ENCODE measurements at regions not wholly inside any gene's neighbourhood (a gene's known extent, or its start where the extent isn't known, plus 50 kb on each side); places are given as distances from the start of the nearest gene placed in this dataset.

DNA sequence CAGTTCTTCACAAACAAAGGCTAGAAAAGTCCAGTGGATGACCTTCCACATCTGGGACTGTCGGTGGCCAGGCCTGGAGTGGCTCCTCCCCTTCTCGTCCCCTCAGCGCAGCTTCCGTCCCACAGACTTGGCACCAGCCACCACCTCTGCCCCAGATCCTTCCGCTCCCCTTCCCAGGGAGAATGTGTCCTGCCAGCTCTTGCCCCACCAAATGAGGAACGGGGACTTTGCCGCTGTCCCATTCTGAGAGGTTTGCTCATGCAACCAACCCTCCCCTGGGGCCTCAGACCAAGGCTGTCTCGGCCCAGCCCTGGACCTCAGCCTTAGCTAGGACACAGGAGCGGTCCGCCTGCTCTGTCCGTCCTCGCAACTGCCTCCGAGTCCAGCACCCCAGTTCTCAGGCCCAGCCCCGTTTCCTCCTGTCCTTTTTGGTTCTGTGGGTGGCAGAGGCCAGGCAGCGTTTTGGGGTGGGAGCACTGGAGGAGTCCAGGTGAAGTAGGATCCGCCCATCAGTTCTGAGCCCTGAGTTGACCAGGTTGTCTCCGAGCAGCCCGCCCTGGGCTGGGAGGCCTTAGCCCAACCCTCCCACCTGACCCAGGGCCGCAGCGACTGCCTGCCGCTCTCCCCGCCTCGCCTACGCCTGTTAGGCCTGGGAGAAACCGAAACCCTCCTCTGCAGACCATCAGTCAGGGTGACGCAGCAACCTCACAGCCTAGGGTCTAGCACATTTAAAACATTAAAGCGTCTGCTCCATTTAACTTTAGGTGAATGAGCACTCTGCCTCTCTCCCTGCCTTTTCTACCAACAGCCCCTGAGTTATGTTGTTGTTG, 284.3 kb downstream of the FOXO1 start:
- H3K4me1 ChIP-seq (ENCODE audit: control insufficient read depth, insufficient read depth, low read length), result peaks cover 35% of the 10 kb centered on the region
- no peaks in the 10 kb centered on the region for H3K9me3 ChIP-seq (ENCODE audit: control insufficient read depth, insufficient read depth, low read length)
- H3K4me3 ChIP-seq (ENCODE audit: low read depth, low read length), result no peak overlapping the region
- no peak overlapping the region for H3K27ac ChIP-seq (ENCODE audit: low read depth, low read length)
- H3K36me3 ChIP-seq (ENCODE audit: control insufficient read depth, insufficient read depth, low read length), result no peaks in the 10 kb centered on the region
- 92% methylated on average over 25 of the region's 27 CpGs for WGBS (ENCODE audit: insufficient coverage)
- DNase-seq (ENCODE audit: low read depth in 4 of 6, low spot score in 6 of 6), result no peak
- no peaks in the 10 kb centered on the region for H3K27me3 ChIP-seq (ENCODE audit: control insufficient read depth, insufficient read depth, low read length)

DNA sequence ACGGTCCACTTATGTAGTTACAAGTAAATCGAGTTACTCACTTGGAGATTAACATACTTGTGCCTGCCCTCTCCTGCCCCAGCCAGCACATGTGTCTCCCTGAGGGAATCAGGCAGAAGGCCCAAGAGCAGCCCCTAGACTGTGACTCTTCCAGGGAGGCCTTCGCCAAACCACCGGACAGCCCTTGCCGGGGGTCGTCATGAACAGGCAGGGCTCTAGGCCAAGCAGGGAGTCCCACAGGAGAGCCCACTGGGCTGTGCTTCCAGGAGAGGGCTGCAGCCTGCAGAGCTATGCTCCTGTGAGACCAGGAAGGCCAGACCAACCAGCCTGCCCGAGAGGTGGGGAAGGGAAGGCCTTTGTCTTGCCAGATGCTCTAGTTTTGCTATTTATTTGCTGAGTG, 283.3 kb downstream of the FOXO1 start:
- no peaks in the 10 kb centered on the region for H3K9me3 ChIP-seq (ENCODE audit: control insufficient read depth, insufficient read depth, low read length)
- DNase-seq (ENCODE audit: low read depth in 4 of 6, low spot score in 6 of 6), result no peak
- no peak overlapping the region for H3K4me3 ChIP-seq (ENCODE audit: low read depth, low read length)
- no peak overlapping the region for H3K27ac ChIP-seq (ENCODE audit: low read depth, low read length)
- peaks cover 27% of the 10 kb centered on the region for H3K4me1 ChIP-seq (ENCODE audit: control insufficient read depth, insufficient read depth, low read length)
- 36% methylated on average over 5 of the region's 7 CpGs for WGBS (ENCODE audit: insufficient coverage)
- no peaks in the 10 kb centered on the region for H3K36me3 ChIP-seq (ENCODE audit: control insufficient read depth, insufficient read depth, low read length)
- no peaks in the 10 kb centered on the region for H3K27me3 ChIP-seq (ENCODE audit: control insufficient read depth, insufficient read depth, low read length)

DNA sequence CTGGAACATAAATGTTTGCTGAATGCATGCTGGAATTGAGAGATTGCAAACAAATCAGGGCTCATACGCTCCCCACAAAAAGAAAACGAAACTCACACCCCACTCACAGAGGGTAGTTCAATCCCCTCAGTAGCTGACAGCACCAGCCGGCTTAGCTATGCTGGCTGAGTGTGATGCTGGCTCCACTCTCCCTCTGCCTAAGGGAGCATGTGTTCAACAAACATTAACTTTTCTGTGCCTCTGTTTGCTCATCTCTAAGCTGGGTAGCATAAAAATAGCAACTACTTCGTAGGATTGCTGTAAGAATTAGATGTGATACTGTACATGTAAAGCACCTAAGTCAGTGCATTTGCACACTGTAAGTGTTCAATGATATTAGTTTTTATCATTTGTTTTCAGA, 282.6 kb downstream of the FOXO1 start:
- no peak overlapping the region for H3K27ac ChIP-seq (ENCODE audit: low read depth, low read length)
- no peak for DNase-seq (ENCODE audit: low read depth in 4 of 6, low spot score in 6 of 6)
- no peaks in the 10 kb centered on the region for H3K9me3 ChIP-seq (ENCODE audit: control insufficient read depth, insufficient read depth, low read length)
- H3K4me3 ChIP-seq (ENCODE audit: low read depth, low read length), result no peak overlapping the region
- no peaks in the 10 kb centered on the region for H3K27me3 ChIP-seq (ENCODE audit: control insufficient read depth, insufficient read depth, low read length)
- H3K36me3 ChIP-seq (ENCODE audit: control insufficient read depth, insufficient read depth, low read length), result no peaks in the 10 kb centered on the region
- H3K4me1 ChIP-seq (ENCODE audit: control insufficient read depth, insufficient read depth, low read length), result peaks cover 29% of the 10 kb centered on the region
- 100% methylated on average over 1 of the region's 4 CpGs for WGBS (ENCODE audit: insufficient coverage)

DNA sequence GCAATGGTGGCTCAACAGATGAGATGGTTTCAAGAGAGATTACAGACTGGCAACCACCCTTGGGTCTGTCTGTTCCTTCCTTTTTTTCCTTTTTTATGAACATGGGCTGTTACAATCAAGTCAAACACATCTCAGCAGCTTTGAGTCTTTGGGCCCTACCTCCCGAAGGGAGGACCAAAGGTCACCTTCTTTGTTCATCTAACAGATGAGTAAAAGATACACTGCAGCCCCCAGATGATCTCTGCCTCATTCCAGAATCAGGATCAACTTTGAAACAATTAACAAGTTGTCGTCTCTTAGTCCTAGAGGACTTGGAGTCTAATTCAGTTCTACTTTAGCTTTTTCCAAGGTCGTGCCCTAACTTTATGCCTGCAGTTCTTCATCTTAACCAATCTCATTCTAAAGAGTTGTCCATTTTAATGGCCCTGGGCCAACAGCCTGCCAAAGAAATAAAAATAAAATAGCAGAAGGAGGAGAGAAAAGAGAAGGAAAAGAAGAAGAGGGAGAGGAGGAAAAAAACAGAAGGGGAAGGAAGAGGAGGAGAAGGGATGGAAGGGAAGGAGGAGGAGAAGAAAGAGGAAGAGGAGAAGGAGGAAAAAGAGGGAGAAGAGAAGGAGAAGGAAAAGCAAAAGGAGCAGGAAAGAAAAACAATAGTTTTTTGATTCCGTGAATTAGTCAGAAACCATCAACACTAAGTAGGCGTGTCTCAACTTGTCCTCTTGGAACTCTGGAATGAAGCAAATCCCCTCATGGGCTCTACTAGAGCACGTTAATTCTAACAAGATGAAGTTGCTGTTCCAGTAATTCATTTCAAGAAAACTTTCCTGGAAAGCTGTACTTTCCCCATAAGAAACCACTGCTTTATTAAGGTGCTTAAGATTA, 281.2 kb downstream of the FOXO1 start:
- H3K4me3 ChIP-seq (ENCODE audit: low read depth, low read length), result no peak overlapping the region
- H3K36me3 ChIP-seq (ENCODE audit: control insufficient read depth, insufficient read depth, low read length), result no peaks in the 10 kb centered on the region
- H3K27me3 ChIP-seq (ENCODE audit: control insufficient read depth, insufficient read depth, low read length), result no peaks in the 10 kb centered on the region
- H3K27ac ChIP-seq (ENCODE audit: low read depth, low read length), result no peak overlapping the region
- peaks cover 25% of the 10 kb centered on the region for H3K4me1 ChIP-seq (ENCODE audit: control insufficient read depth, insufficient read depth, low read length)
- no peaks in the 10 kb centered on the region for H3K9me3 ChIP-seq (ENCODE audit: control insufficient read depth, insufficient read depth, low read length)
- WGBS (ENCODE audit: insufficient coverage), result 77% methylated on average over 5 of the region's 6 CpGs
- DNase-seq (ENCODE audit: low read depth in 4 of 6, low spot score in 6 of 6), result no peak

DNA sequence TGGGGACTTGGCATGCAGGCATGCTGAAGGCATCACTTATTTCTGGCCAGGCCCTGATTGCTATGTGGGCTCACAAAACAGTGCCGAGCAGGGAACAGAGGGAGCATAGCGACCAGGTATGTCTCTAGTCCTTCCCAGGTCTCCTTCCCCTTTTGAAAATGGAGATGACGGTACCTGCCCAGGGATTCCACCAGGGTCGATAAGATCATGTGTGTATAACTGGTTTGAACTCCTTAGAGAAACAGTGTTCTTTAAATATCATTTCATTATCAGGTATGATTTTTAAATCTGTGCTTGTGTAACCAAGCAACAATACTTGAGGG, 280.6 kb downstream of the FOXO1 start:
- Histone ChIP-seq H3K27me3 (ENCODE audit: control insufficient read depth, insufficient read depth, low read length) (no peaks in the 10 kb centered on the region), H3K27ac (ENCODE audit: low read depth, low read length) (no peak overlapping the region), H3K9me3 (ENCODE audit: control insufficient read depth, insufficient read depth, low read length) (no peaks in the 10 kb centered on the region), H3K4me1 (ENCODE audit: control insufficient read depth, insufficient read depth, low read length) (peaks cover 25% of the 10 kb centered on the region), H3K4me3 (ENCODE audit: low read depth, low read length) (no peak overlapping the region), H3K36me3 (ENCODE audit: control insufficient read depth, insufficient read depth, low read length) (no peaks in the 10 kb centered on the region)
- DNase-seq (ENCODE audit: low read depth in 4 of 6, low spot score in 6 of 6), result no peak
- WGBS (ENCODE audit: insufficient coverage), result 83% methylated on average over 1 of the region's 4 CpGs

DNA sequence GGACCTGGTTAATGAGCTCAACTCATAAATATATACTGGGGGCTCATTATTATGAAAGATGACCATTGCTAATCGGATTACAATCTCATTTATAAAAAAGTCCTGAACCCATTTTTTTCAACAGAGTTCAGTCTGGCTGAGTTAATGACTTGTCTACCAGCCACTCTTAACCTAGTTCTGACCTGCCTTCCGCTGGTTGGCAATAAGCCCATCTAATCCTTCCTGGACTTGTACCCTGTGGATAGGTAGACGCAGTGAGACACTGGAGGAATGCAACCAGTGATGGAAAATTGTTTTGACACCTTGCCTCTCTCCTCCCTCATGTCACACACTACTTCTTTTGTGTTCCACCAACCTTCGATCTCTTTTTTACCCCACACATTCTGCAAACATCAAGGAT, 279.9 kb downstream of the FOXO1 start:
- H3K27me3 ChIP-seq (ENCODE audit: control insufficient read depth, insufficient read depth, low read length), result no peaks in the 10 kb centered on the region
- no peak for DNase-seq (ENCODE audit: low read depth in 4 of 6, low spot score in 6 of 6)
- H3K27ac ChIP-seq (ENCODE audit: low read depth, low read length), result no peak overlapping the region
- H3K4me1 ChIP-seq (ENCODE audit: control insufficient read depth, insufficient read depth, low read length), result peaks cover 25% of the 10 kb centered on the region
- H3K9me3 ChIP-seq (ENCODE audit: control insufficient read depth, insufficient read depth, low read length), result no peaks in the 10 kb centered on the region
- 96% methylated on average over 3 of the region's 4 CpGs for WGBS (ENCODE audit: insufficient coverage)
- no peak overlapping the region for H3K4me3 ChIP-seq (ENCODE audit: low read depth, low read length)
- H3K36me3 ChIP-seq (ENCODE audit: control insufficient read depth, insufficient read depth, low read length), result no peaks in the 10 kb centered on the region

DNA sequence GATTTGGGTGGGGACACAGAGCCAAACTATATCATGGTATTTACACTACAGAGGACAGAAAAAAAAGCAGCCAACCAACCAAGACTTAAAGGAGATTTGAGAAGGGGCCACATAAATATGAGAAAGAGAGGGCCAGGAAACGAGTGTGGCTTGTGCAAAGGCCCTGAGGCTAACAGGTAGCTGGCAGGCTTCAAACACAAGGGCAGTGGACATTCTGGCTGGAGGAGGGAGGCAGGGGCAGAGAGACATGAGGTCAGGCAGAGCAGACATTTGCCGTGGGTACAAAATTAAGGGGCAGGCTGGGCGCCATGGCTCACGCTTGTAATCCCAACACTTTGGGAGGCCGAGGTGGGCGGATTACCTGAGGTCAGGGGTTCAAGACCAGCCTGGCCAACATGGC, 278.7 kb downstream of the FOXO1 start:
- no peaks in the 10 kb centered on the region for H3K27me3 ChIP-seq (ENCODE audit: control insufficient read depth, insufficient read depth, low read length)
- H3K4me3 ChIP-seq (ENCODE audit: low read depth, low read length), result no peak overlapping the region
- no peaks in the 10 kb centered on the region for H3K36me3 ChIP-seq (ENCODE audit: control insufficient read depth, insufficient read depth, low read length)
- no peak overlapping the region for H3K27ac ChIP-seq (ENCODE audit: low read depth, low read length)
- DNase-seq (ENCODE audit: low read depth in 4 of 6, low spot score in 6 of 6), result no peak
- peaks cover 17% of the 10 kb centered on the region for H3K4me1 ChIP-seq (ENCODE audit: control insufficient read depth, insufficient read depth, low read length)
- 98% methylated on average over 5 of the region's 6 CpGs for WGBS (ENCODE audit: insufficient coverage)
- H3K9me3 ChIP-seq (ENCODE audit: control insufficient read depth, insufficient read depth, low read length), result no peaks in the 10 kb centered on the region

DNA sequence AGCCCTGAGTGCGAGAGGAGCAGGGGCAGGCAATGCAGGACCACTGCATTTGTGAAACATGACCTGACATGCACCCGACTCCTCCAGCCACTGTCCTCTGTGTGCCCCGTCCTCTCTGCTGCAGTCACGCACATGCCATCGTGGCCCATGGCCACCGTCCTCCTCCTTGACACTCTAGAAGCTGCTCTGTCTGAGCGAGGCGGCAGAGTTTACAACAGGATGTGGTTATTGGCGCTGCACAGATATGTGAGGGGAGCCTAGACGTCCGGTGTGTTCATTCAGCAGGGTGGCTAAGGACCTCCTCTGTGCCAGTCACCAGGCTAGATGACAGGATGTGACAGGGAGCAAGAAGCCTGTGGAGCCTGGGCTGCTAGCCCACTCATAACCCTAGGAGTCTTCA, 277.8 kb downstream of the FOXO1 start:
- peaks cover 13% of the 10 kb centered on the region for H3K4me1 ChIP-seq (ENCODE audit: control insufficient read depth, insufficient read depth, low read length)
- 88% methylated on average over 11 of the region's 11 CpGs for WGBS (ENCODE audit: insufficient coverage)
- H3K4me3 ChIP-seq (ENCODE audit: low read depth, low read length), result no peak overlapping the region
- no peak for DNase-seq (ENCODE audit: low read depth in 4 of 6, low spot score in 6 of 6)
- H3K36me3 ChIP-seq (ENCODE audit: control insufficient read depth, insufficient read depth, low read length), result no peaks in the 10 kb centered on the region
- no peaks in the 10 kb centered on the region for H3K9me3 ChIP-seq (ENCODE audit: control insufficient read depth, insufficient read depth, low read length)
- H3K27ac ChIP-seq (ENCODE audit: low read depth, low read length), result no peak overlapping the region
- H3K27me3 ChIP-seq (ENCODE audit: control insufficient read depth, insufficient read depth, low read length), result no peaks in the 10 kb centered on the region

DNA sequence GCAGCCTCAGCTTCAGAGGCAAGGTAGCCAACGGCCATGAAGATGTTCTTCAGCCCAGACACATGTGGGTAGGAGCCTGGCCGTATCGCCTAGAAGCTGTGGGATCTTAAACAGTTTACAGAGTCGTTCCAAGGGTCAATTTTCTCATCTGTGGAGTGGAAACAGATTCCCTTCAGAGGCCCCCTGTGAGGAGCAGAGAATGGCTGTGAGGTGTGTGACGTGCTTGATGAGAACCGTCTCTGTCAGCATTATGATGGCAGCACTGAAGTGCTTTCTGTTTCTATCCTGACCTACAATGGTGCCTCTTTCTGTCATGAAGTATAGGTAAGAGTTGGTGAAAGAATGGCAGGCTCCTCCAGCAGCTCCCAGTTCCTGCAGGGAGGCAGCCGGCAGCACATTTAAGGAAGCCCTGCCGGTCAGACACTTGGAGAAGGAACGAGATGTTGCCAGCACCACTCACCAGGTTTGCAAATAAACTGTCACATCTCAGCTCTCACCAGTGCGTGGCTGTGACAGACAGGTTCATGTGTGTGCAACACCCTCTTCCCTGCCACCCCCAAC, 277.3 kb downstream of the FOXO1 start:
- Histone ChIP-seq H3K4me3 (ENCODE audit: low read depth, low read length) (no peak overlapping the region), H3K9me3 (ENCODE audit: control insufficient read depth, insufficient read depth, low read length) (no peaks in the 10 kb centered on the region), H3K27ac (ENCODE audit: low read depth, low read length) (no peak overlapping the region), H3K27me3 (ENCODE audit: control insufficient read depth, insufficient read depth, low read length) (no peaks in the 10 kb centered on the region), H3K4me1 (ENCODE audit: control insufficient read depth, insufficient read depth, low read length) (peaks cover 13% of the 10 kb centered on the region), H3K36me3 (ENCODE audit: control insufficient read depth, insufficient read depth, low read length) (no peaks in the 10 kb centered on the region)
- 71% methylated on average over 9 of the region's 10 CpGs for WGBS (ENCODE audit: insufficient coverage)
- no peak for DNase-seq (ENCODE audit: low read depth in 4 of 6, low spot score in 6 of 6)
